DOHH2 (cell line): ENCODE measurements at regions not wholly inside any gene's neighbourhood (a gene's known extent, or its start where the extent isn't known, plus 50 kb on each side); places are given as distances from the start of the nearest gene placed in this dataset.

Source experiments
- H3F3A ChIP-seq: fragments of 200-600 bp; sonication (generic), shearing (Covaris generic); 2 replicates; pipeline ENCODE4 v1.6.0; 2016; ENCODE audit warnings: antibody characterized with exemption, mild to moderate bottlenecking; ENCODE audit not compliant: control insufficient read depth, insufficient read depth
- H3K27ac ChIP-seq: fragments of 200-600 bp; sonication (generic); 2 replicates; pipeline ENCODE4 v1.5.1; 2014; ENCODE audit warnings: low read depth, mild to moderate bottlenecking, low read length, moderate library complexity
- H3K27me3 ChIP-seq: fragments of 200-600 bp; sonication (generic); 2 replicates; pipeline ENCODE4 v1.6.1; 2014; ENCODE audit warnings: mild to moderate bottlenecking, low read length, mixed read lengths; ENCODE audit not compliant: control insufficient read depth
- H3K36me3 ChIP-seq: fragments of 200-600 bp; sonication (generic); 2 replicates; pipeline ENCODE4 v1.6.1; 2014; ENCODE audit warnings: mild to moderate bottlenecking, low read length, moderate library complexity, mixed read lengths; ENCODE audit not compliant: control insufficient read depth
- H3K4me1 ChIP-seq: fragments of 200-600 bp; sonication (generic); 2 replicates; pipeline ENCODE4 v1.6.1; 2014; ENCODE audit warnings: mild to moderate bottlenecking, low read length, mixed read lengths; ENCODE audit not compliant: control insufficient read depth
- H3K4me2 ChIP-seq: fragments of 200-600 bp; sonication (generic); 2 replicates; pipeline ENCODE4 v1.6.0; 2014; ENCODE audit warnings: mild to moderate bottlenecking, low read length, moderate library complexity
- H3K4me3 ChIP-seq: fragments of 200-600 bp; sonication (generic); 2 replicates; pipeline ENCODE4 v1.5.1; 2014; ENCODE audit warnings: mild to moderate bottlenecking, low read length, mixed read lengths
- H3K79me2 ChIP-seq: fragments of 200-600 bp; sonication (generic); 2 replicates; pipeline ENCODE4 v1.6.1; 2014; ENCODE audit warnings: mild to moderate bottlenecking, low read length, mixed read lengths; ENCODE audit not compliant: control insufficient read depth
- H3K9me2 ChIP-seq: fragments of 200-600 bp; sonication (generic); replicated peaks from 2 replicates; pipeline ENCODE4 v1.6.1; 2014; ENCODE audit warnings: mild to moderate bottlenecking, low read length, mixed read lengths; ENCODE audit not compliant: control insufficient read depth
- H3K9me3 ChIP-seq: fragments of 200-600 bp; sonication (generic); 2 replicates; pipeline ENCODE4 v1.6.1; 2014; ENCODE audit warnings: antibody characterized with exemption, low read length, mixed read lengths; ENCODE audit not compliant: control insufficient read depth, insufficient read depth
- H4K20me1 ChIP-seq: fragments of 200-600 bp; sonication (generic); 2 replicates; pipeline ENCODE4 v1.6.0; 2014; ENCODE audit warnings: low read depth, mild to moderate bottlenecking, antibody characterized with exemption, low read length, moderate library complexity; ENCODE audit not compliant: control insufficient read depth, insufficient read depth
- CTCF ChIP-seq: fragments of 200-600 bp; sonication (generic); IDR thresholded peaks from one replicate; pipeline ENCODE4 v1.5.1; 2014; ENCODE audit warnings: antibody characterized with exemption, mild to moderate bottlenecking, low read depth, low read length; ENCODE audit not compliant: poor library complexity, severe bottlenecking
- EZH2phosphoT487 ChIP-seq: fragments of 200-600 bp; sonication (generic); IDR thresholded peaks from 2 replicates; pipeline ENCODE4 v1.6.1; 2017; ENCODE audit warnings: borderline replicate concordance, mild to moderate bottlenecking, antibody characterized with exemption, low read length, moderate library complexity, mixed read lengths

GRCh38 chr18:76570856-76571255 lies 75.8 kb upstream of the ZNF516 start:
- no peak for TF ChIP-seq EZH2phosphoT487
- no peak for TF ChIP-seq CTCF
- H3K36me3 ChIP-seq: no peaks in the 10 kb centered on the region
- no peaks in the 10 kb centered on the region for H3K4me1 ChIP-seq
- no peak overlapping the region for H3K4me2 ChIP-seq
- no peaks in the 10 kb centered on the region for H4K20me1 ChIP-seq
- H3K79me2 ChIP-seq: no peaks in the 10 kb centered on the region
- no peaks in the 10 kb centered on the region for H3K9me2 ChIP-seq
- no peak overlapping the region for H3K4me3 ChIP-seq
- no peak overlapping the region for H3K27ac ChIP-seq
- H3K27me3 ChIP-seq: peaks cover 4% of the 10 kb centered on the region; the same call in 1 of the 2 replicates
- H3K9me3 ChIP-seq: no peaks in the 10 kb centered on the region
- H3F3A ChIP-seq: no peaks in the 10 kb centered on the region

DNA sequence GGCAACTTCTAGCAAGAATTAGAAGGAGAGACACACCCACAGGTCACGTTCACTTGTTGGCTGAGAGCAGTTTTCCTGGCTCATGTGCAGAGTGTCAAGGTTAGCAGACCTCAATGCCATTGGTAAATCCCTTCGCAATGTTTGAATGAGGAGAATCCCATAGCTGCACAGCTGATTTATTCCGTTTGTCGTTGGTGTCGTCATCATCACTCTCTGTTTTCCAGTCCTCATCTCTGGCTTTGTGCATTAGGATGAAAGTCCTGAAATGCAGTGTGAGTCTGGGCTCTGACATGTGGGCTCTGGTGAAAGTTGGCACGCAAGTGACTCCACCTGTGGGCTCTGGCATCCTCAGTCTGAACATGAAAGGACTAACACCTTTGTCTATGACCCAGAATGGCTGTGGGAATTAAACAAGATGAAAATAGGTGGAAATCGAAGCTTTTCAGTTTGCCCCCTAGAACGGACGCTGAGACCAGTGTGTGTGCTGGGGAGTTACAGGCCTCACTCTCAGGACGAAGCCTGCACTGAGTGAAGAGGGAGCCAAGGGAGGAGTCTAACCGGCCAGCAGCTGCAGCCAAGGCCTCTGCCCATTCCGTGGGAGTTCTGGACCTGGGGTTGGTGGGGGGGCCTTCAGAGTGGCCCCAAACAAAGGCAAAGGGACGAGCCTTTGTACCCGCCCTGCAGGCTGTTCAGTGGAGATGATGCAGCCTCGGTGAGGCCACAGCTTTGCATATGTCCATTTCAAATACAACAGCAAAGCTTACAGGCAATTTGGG lies 74.8 kb upstream of the ZNF516 start:
- no peak overlapping the region for H3K4me3 ChIP-seq
- TF ChIP-seq CTCF: no peak
- TF ChIP-seq EZH2phosphoT487: no peak

GRCh38 chr18:76568731-76569130 lies 73.7 kb upstream of the ZNF516 start:
- Histone ChIP-seq H3K4me2 (no peak overlapping the region), H3F3A (no peaks in the 10 kb centered on the region), H3K9me2 (no peaks in the 10 kb centered on the region; the same call in 1 of the 2 replicates), H3K36me3 (no peaks in the 10 kb centered on the region), H3K4me3 (no peak overlapping the region), H4K20me1 (no peaks in the 10 kb centered on the region), H3K27me3 (peaks cover 3% of the 10 kb centered on the region), H3K27ac (no peak overlapping the region), H3K9me3 (no peaks in the 10 kb centered on the region), H3K4me1 (no peaks in the 10 kb centered on the region), H3K79me2 (no peaks in the 10 kb centered on the region)
- TF ChIP-seq CTCF: no peak
- no peak for TF ChIP-seq EZH2phosphoT487

More for the DNA sequence above, 74.8 kb upstream of the ZNF516 start:
- Histone ChIP-seq H3K4me1 (no peaks in the 10 kb centered on the region), H3K9me3 (no peaks in the 10 kb centered on the region), H3K27ac (no peak overlapping the region), H3K79me2 (no peaks in the 10 kb centered on the region), H3K36me3 (no peaks in the 10 kb centered on the region), H3K9me2 (no peaks in the 10 kb centered on the region), H3F3A (no peaks in the 10 kb centered on the region), H4K20me1 (no peaks in the 10 kb centered on the region), H3K27me3 (no peaks in the 10 kb centered on the region), H3K4me2 (no peak overlapping the region)
